ENCODE measurements at regions not wholly inside any gene's neighbourhood (a gene's known extent, or its start where the extent isn't known, plus 50 kb on each side); places are given as distances from the start of the nearest gene placed in this dataset.

- no peak for TF ChIP-seq REST (IDR thresholded peaks at IDR 0.05; ENCODE audit: low read depth, low read length)
Measured at GRCh38 chr3:72174040-72174439, 389.1 kb upstream of the PROK2 start (continued).

GRCh38 chr3:72171946-72172345 is 387.0 kb upstream of the PROK2 start:
- Histone ChIP-seq H3K9ac (no peak overlapping the region), H3K4me1 (ENCODE audit: control insufficient read depth in 1 of 2, insufficient read depth in 2 of 2, low read depth in 1 of 2, low read length in 1 of 2) (peaks cover 0 to 6% of the 10 kb centered on the region in 2 experiments; a peak in 1 of 4 replicates), H4K20me1 (ENCODE audit: insufficient read depth) (no peaks in the 10 kb centered on the region), H2AFZ (ENCODE audit: low read depth) (no peak overlapping the region), H3K27me3 (ENCODE audit: insufficient read depth) (no peaks in the 10 kb centered on the region), H3K27ac (ENCODE audit: low read depth in 2 of 2, low read length in 1 of 2) (no peak overlapping the region), H3K9me3 (no peaks in the 10 kb centered on the region), H3K4me3 (ENCODE audit: low read depth in 2 of 2, low read length in 1 of 2) (no peak overlapping the region), H3F3A (replicated peaks; ENCODE audit: insufficient read depth) (no peaks in the 10 kb centered on the region), H3K4me2 (no peak overlapping the region), H3K79me2 (ENCODE audit: insufficient read depth) (no peaks in the 10 kb centered on the region), H3K9me2 (no peaks in the 10 kb centered on the region), H3K36me3 (replicated peaks in 1 of 2; ENCODE audit: control insufficient read depth in 1 of 2, insufficient read depth in 2 of 2, low read length in 1 of 2) (no peaks in the 10 kb centered on the region)
- no peak for DNase-seq
- TF ChIP-seq MEF2A (IDR thresholded peaks at IDR 0.05; ENCODE audit: borderline replicate concordance, low read depth) (no peak), ELF1 (IDR thresholded peaks at IDR 0.05) (no peak), EP300 (IDR thresholded peaks at IDR 0.05; ENCODE audit: borderline replicate concordance in 1 of 2, low read depth in 1 of 2, low read length in 1 of 2) (no peak), REST (IDR thresholded peaks at IDR 0.05; ENCODE audit: low read depth, low read length) (no peak), ZBTB33 (IDR thresholded peaks at IDR 0.05; ENCODE audit: borderline replicate concordance, low read depth) (no peak), GATA2 (CRISPR knock-in tag; IDR thresholded peaks at IDR 0.05) (no peak), CTCF (IDR thresholded peaks at IDR 0.05) (no peak), GABPA (IDR thresholded peaks at IDR 0.05; ENCODE audit: low read depth) (no peak), RFX5 (IDR thresholded peaks at IDR 0.05; ENCODE audit: low read length) (no peak), FOXJ3 (CRISPR knock-in tag; IDR thresholded peaks at IDR 0.05) (no peak), TEAD4 (IDR thresholded peaks at IDR 0.05; ENCODE audit: borderline replicate concordance, insufficient read depth) (no peak), TCF12 (IDR thresholded peaks at IDR 0.05) (no peak), USF1 (IDR thresholded peaks at IDR 0.05; ENCODE audit: borderline replicate concordance, low read depth) (no peak), RXRA (IDR thresholded peaks at IDR 0.05; ENCODE audit: borderline replicate concordance, low read depth) (no peak)
- WGBS (ENCODE audit: low lambda C conversion rate), result 72% methylated on average over 10 of the region's 10 CpGs
- CTCF ChIA-PET, result interaction anchor here (1.0 kb wide), 1 partner anchor 216 kb away, joined by 3 read pairs; no protein-coding TSS in a partner anchor
- POLR2A ChIA-PET, result no interaction called here
